ENCODE measurements at regions not wholly inside any gene's neighbourhood (a gene's known extent, or its start where the extent isn't known, plus 50 kb on each side); places are given as distances from the start of the nearest gene placed in this dataset.

DNA sequence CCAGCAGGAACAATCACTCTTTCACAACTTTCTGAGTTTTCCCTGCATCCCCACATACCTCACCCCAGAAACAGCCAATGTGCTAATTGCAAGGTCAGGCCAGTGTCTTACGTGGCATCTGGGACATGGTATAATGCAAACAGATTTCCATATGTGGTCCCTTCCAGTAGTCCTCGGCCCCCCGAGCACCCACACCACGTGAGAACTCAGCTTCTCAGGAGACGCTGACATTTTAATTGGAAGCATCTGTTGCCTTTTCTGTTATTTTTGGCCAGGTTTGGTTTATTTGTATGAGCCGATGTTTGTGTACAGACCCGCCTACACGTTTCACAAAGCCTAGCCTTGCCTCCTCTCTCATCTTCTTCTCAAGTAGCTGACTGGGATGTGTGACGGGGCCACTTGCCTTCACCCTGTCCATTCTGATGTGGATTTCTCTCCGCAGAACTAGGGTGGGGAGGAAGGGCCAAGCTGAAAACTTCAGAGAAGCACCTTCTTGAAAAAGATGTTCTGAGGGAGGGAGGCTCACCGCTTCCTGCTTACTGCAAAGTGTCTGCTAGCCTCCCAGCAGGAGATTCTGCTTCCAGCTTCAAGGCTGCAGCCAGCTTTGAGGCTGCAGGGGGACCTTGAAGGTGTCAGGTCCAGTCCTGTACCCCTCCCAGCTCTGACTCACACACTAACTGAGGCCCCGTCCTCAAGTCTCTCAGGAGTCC lies 109.6 kb upstream of the SLC14A2 start:
- no peak overlapping the region for H3K4me3 ChIP-seq (IDR thresholded peaks at IDR 0.05; ENCODE audit: insufficient read depth, low read depth, low read length)
- H2AFZ ChIP-seq (ENCODE audit: low read depth) = no peak overlapping the region
- no peak overlapping the region for H3K9ac ChIP-seq
- no peak overlapping the region for H3K4me2 ChIP-seq
- H3K79me2 ChIP-seq (ENCODE audit: insufficient read depth, low read depth) = no peaks in the 10 kb centered on the region
- no peaks in the 10 kb centered on the region for H3K4me1 ChIP-seq (ENCODE audit: low read depth, poor library complexity, severe bottlenecking)
- no peak overlapping the region for H3K27ac ChIP-seq
- TF ChIP-seq, protein P1, sequence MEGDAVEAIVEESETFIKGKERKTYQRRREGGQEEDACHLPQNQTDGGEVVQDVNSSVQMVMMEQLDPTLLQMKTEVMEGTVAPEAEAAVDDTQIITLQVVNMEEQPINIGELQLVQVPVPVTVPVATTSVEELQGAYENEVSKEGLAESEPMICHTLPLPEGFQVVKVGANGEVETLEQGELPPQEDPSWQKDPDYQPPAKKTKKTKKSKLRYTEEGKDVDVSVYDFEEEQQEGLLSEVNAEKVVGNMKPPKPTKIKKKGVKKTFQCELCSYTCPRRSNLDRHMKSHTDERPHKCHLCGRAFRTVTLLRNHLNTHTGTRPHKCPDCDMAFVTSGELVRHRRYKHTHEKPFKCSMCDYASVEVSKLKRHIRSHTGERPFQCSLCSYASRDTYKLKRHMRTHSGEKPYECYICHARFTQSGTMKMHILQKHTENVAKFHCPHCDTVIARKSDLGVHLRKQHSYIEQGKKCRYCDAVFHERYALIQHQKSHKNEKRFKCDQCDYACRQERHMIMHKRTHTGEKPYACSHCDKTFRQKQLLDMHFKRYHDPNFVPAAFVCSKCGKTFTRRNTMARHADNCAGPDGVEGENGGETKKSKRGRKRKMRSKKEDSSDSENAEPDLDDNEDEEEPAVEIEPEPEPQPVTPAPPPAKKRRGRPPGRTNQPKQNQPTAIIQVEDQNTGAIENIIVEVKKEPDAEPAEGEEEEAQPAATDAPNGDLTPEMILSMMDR (conservative IDR thresholded peaks at IDR 0.05; ENCODE audit: low read depth, low read length) = no peak
- no peaks in the 10 kb centered on the region for H3K36me3 ChIP-seq (ENCODE audit: insufficient read depth)
- H4K20me1 ChIP-seq (ENCODE audit: insufficient read depth) = no peaks in the 10 kb centered on the region
- no peaks in the 10 kb centered on the region for H3K27me3 ChIP-seq (ENCODE audit: insufficient read depth, low read depth)

DNA sequence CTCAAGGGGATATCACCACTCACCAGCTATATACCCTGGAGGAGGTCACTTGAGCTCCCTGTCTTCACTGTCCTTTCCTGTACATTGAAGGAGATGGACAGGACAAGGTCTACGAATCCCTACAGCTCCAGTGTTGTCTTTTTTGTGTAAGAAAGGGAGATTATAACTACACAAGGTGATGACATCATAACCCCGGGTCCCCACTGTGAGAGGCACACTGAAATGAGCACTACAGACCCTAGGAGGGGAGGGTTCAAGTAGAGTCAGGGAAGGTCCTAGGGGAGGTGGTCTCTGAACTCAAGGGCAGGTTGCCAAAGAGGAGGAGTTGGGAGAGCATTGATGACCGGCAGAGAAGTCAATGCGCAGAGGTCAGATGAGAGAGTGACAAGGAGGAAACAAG lies 108.3 kb upstream of the SLC14A2 start:
- Histone ChIP-seq H3K27ac (no peak overlapping the region), H3K4me3 (IDR thresholded peaks at IDR 0.05; ENCODE audit: insufficient read depth, low read depth, low read length) (no peak overlapping the region), H3K27me3 (ENCODE audit: insufficient read depth, low read depth) (no peaks in the 10 kb centered on the region), H2AFZ (ENCODE audit: low read depth) (no peak overlapping the region), H3K36me3 (ENCODE audit: insufficient read depth) (no peaks in the 10 kb centered on the region), H4K20me1 (ENCODE audit: insufficient read depth) (no peaks in the 10 kb centered on the region), H3K4me1 (ENCODE audit: low read depth, poor library complexity, severe bottlenecking) (no peaks in the 10 kb centered on the region), H3K4me2 (no peak overlapping the region), H3K9ac (no peak overlapping the region), H3K79me2 (ENCODE audit: insufficient read depth, low read depth) (no peaks in the 10 kb centered on the region)
- TF ChIP-seq, protein P1 (conservative IDR thresholded peaks at IDR 0.05; ENCODE audit: low read depth, low read length) = no peak

DNA sequence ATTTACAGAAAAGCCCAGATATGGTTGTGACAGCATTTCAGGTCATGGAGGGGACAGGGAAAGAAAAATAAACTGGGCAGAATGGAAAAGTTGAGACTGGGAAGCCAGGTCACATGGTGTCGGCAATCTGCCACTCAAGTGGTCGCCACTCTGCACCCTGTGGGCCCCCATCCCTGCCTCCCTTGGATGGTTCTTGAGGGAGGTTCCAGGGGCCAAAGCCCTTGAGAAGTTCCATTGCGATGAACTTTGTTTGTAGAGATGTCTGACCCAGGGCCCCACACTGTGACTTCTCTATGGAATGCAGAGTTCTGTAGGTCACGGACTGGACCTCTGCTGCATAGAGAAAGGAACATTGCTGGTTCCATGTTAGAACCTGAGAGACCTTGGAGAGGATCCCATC lies 105.7 kb upstream of the SLC14A2 start:
- H3K27ac ChIP-seq = no peak overlapping the region
- no peak overlapping the region for H3K4me3 ChIP-seq (IDR thresholded peaks at IDR 0.05; ENCODE audit: insufficient read depth, low read depth, low read length)
- no peak overlapping the region for H2AFZ ChIP-seq (ENCODE audit: low read depth)

GRCh38 chr18:45510656-45511055 lies 104.6 kb upstream of the SLC14A2 start:
- Histone ChIP-seq H3K4me2 (no peak overlapping the region), H3K79me2 (ENCODE audit: insufficient read depth, low read depth) (no peaks in the 10 kb centered on the region), H3K9ac (no peak overlapping the region), H4K20me1 (ENCODE audit: insufficient read depth) (no peaks in the 10 kb centered on the region), H3K27ac (no peak overlapping the region), H3K4me3 (IDR thresholded peaks at IDR 0.05; ENCODE audit: insufficient read depth, low read depth, low read length) (no peak overlapping the region), H3K4me1 (ENCODE audit: low read depth, poor library complexity, severe bottlenecking) (no peaks in the 10 kb centered on the region), H2AFZ (ENCODE audit: low read depth) (no peak overlapping the region), H3K27me3 (ENCODE audit: insufficient read depth, low read depth) (no peaks in the 10 kb centered on the region), H3K36me3 (ENCODE audit: insufficient read depth) (no peaks in the 10 kb centered on the region)
- TF ChIP-seq, protein P1 (conservative IDR thresholded peaks at IDR 0.05; ENCODE audit: low read depth, low read length) = no peak

More for the DNA sequence above, 105.7 kb upstream of the SLC14A2 start:
- no peaks in the 10 kb centered on the region for H4K20me1 ChIP-seq (ENCODE audit: insufficient read depth)
- TF ChIP-seq, protein P1 (conservative IDR thresholded peaks at IDR 0.05; ENCODE audit: low read depth, low read length) = no peak
- H3K27me3 ChIP-seq (ENCODE audit: insufficient read depth, low read depth) = no peaks in the 10 kb centered on the region
- H3K4me1 ChIP-seq (ENCODE audit: low read depth, poor library complexity, severe bottlenecking) = no peaks in the 10 kb centered on the region
- no peaks in the 10 kb centered on the region for H3K36me3 ChIP-seq (ENCODE audit: insufficient read depth)
- no peaks in the 10 kb centered on the region for H3K79me2 ChIP-seq (ENCODE audit: insufficient read depth, low read depth)
- H3K9ac ChIP-seq = no peak overlapping the region
- no peak overlapping the region for H3K4me2 ChIP-seq

Data from KMS-11 (cell line).